ENCODE measurements at regions not wholly inside any gene's neighbourhood (a gene's known extent, or its start where the extent isn't known, plus 50 kb on each side); places are given as distances from the start of the nearest gene placed in this dataset.

DNA sequence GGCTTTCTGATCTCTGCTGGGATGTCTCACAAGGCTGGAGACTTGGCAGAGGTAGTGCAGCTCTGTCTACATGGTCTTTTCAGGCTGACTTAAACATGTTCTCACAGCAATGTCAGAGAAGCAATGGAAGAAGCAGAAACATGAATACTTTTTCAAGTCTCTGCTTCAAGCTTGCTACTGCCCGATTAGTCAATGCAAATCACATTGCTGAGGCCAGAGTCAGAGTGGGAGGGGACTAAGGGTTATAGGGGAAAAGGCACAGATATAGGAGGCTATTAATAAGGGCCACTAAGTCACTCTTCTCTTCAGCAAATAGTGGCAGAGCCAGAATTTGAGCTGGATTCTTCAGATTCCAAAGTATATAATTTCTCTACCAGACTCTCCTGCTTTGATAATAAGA is 390.5 kb downstream of the TMEM135 start:
- TF ChIP-seq, protein P1, sequence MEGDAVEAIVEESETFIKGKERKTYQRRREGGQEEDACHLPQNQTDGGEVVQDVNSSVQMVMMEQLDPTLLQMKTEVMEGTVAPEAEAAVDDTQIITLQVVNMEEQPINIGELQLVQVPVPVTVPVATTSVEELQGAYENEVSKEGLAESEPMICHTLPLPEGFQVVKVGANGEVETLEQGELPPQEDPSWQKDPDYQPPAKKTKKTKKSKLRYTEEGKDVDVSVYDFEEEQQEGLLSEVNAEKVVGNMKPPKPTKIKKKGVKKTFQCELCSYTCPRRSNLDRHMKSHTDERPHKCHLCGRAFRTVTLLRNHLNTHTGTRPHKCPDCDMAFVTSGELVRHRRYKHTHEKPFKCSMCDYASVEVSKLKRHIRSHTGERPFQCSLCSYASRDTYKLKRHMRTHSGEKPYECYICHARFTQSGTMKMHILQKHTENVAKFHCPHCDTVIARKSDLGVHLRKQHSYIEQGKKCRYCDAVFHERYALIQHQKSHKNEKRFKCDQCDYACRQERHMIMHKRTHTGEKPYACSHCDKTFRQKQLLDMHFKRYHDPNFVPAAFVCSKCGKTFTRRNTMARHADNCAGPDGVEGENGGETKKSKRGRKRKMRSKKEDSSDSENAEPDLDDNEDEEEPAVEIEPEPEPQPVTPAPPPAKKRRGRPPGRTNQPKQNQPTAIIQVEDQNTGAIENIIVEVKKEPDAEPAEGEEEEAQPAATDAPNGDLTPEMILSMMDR (conservative IDR thresholded peaks at IDR 0.05; ENCODE audit: low read depth in 2 of 2) = no peak
- TF ChIP-seq, protein P2, sequence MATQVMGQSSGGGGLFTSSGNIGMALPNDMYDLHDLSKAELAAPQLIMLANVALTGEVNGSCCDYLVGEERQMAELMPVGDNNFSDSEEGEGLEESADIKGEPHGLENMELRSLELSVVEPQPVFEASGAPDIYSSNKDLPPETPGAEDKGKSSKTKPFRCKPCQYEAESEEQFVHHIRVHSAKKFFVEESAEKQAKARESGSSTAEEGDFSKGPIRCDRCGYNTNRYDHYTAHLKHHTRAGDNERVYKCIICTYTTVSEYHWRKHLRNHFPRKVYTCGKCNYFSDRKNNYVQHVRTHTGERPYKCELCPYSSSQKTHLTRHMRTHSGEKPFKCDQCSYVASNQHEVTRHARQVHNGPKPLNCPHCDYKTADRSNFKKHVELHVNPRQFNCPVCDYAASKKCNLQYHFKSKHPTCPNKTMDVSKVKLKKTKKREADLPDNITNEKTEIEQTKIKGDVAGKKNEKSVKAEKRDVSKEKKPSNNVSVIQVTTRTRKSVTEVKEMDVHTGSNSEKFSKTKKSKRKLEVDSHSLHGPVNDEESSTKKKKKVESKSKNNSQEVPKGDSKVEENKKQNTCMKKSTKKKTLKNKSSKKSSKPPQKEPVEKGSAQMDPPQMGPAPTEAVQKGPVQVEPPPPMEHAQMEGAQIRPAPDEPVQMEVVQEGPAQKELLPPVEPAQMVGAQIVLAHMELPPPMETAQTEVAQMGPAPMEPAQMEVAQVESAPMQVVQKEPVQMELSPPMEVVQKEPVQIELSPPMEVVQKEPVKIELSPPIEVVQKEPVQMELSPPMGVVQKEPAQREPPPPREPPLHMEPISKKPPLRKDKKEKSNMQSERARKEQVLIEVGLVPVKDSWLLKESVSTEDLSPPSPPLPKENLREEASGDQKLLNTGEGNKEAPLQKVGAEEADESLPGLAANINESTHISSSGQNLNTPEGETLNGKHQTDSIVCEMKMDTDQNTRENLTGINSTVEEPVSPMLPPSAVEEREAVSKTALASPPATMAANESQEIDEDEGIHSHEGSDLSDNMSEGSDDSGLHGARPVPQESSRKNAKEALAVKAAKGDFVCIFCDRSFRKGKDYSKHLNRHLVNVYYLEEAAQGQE (IDR thresholded peaks at IDR 0.05; ENCODE audit: unreplicated experiment) = no peak
- TF ChIP-seq EZH2 (IDR thresholded peaks at IDR 0.05; ENCODE audit: low read depth, unreplicated experiment) = no peak
- TF ChIP-seq CREB1 (CRISPR knock-in tag; IDR thresholded peaks at IDR 0.05; ENCODE audit: low read depth) = no peak
- TF ChIP-seq JUNB (IDR thresholded peaks at IDR 0.05; ENCODE audit: unreplicated experiment) = no peak
- TF ChIP-seq EZH2phosphoT487 (IDR thresholded peaks at IDR 0.05; ENCODE audit: unreplicated experiment) = no peak
- TF ChIP-seq POLR2AphosphoS5 (IDR thresholded peaks at IDR 0.05; ENCODE audit: low read depth) = no peak
- TF ChIP-seq NANOG (IDR thresholded peaks at IDR 0.05; ENCODE audit: borderline replicate concordance) = no peak

All from GM23338 (cell line).